ENCODE measurements at regions not wholly inside any gene's neighbourhood (a gene's known extent, or its start where the extent isn't known, plus 50 kb on each side); places are given as distances from the start of the nearest gene placed in this dataset.

DNA sequence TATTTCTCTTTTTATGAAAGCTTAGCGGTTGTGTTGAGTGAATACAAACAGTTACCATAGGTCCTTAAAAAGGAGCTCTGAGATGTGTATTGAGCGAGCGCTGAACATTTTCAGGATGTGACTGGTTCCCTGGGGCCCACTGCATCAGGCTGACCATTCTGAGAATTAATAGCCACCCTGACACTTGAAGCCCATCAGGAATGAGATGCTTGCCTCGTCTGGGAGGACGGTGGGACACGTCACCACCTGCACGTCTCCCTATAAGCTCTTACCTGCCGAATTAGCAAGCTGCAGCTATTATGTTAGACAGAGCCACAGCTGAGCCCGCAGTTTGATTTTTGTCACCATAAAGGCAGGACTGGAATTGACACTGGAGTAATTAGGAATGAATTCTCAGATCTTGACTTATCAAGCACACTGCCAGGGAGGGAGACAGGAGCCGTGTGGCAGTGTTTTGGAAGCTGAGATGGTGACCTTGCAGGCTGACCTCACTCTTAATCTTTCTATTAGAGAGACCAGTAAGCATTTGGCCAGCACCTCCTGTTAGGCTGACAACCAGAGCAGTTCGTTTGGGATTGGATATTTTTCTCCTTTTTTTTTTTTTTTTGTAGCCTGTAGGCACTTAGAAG, 373.1 kb upstream of the WWC1 start:
- TF ChIP-seq BACH1 (IDR thresholded peaks at IDR 0.05; ENCODE audit: borderline replicate concordance) (no peak), POLR2A (IDR thresholded peaks at IDR 0.05; ENCODE audit: low read depth, low read length) (no peak), SRF (IDR thresholded peaks at IDR 0.05; ENCODE audit: low read depth in 2 of 2, low read length in 2 of 2) (no peak)
- TF ChIP-seq, protein P1, sequence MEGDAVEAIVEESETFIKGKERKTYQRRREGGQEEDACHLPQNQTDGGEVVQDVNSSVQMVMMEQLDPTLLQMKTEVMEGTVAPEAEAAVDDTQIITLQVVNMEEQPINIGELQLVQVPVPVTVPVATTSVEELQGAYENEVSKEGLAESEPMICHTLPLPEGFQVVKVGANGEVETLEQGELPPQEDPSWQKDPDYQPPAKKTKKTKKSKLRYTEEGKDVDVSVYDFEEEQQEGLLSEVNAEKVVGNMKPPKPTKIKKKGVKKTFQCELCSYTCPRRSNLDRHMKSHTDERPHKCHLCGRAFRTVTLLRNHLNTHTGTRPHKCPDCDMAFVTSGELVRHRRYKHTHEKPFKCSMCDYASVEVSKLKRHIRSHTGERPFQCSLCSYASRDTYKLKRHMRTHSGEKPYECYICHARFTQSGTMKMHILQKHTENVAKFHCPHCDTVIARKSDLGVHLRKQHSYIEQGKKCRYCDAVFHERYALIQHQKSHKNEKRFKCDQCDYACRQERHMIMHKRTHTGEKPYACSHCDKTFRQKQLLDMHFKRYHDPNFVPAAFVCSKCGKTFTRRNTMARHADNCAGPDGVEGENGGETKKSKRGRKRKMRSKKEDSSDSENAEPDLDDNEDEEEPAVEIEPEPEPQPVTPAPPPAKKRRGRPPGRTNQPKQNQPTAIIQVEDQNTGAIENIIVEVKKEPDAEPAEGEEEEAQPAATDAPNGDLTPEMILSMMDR (IDR thresholded peaks at IDR 0.05 in 2 of 3, conservative IDR thresholded peaks at IDR 0.05 in 1 of 3; ENCODE audit: control insufficient read depth in 2 of 3, extremely low read depth in 1 of 3, insufficient read depth in 1 of 3, low read depth in 3 of 3, low read length in 3 of 3), result no peak

All from GM12878 (cell line).